HEK293T (cell line): ENCODE measurements at regions not wholly inside any gene's neighbourhood (a gene's known extent, or its start where the extent isn't known, plus 50 kb on each side); places are given as distances from the start of the nearest gene placed in this dataset.

Source experiments
- ARNT ChIP-seq: fragments of 450-650 bp; IDR thresholded peaks from 2 replicates; pipeline ENCODE4 v1.6.1; 2017; ENCODE audit warnings: mild to moderate bottlenecking
- BHLHE40 ChIP-seq: fragments of 450-650 bp; IDR thresholded peaks from 2 replicates; pipeline ENCODE4 v1.6.1; 2016; ENCODE audit warnings: mild to moderate bottlenecking, moderate library complexity, borderline replicate concordance
- FOXA1 ChIP-seq: fragments of 450-650 bp; IDR thresholded peaks from 2 replicates; pipeline ENCODE4 v1.6.1; 2016; ENCODE audit warnings: mild to moderate bottlenecking
- FOXK2 ChIP-seq: fragments of 450-650 bp; IDR thresholded peaks from 2 replicates; pipeline ENCODE4 v1.6.1; 2016; ENCODE audit warnings: mild to moderate bottlenecking
- FOXM1 ChIP-seq: fragments of 450-650 bp; IDR thresholded peaks from 2 replicates; pipeline ENCODE4 v1.6.1; 2017; ENCODE audit warnings: mild to moderate bottlenecking, borderline replicate concordance
- LEF1 ChIP-seq: fragments of 450-650 bp; IDR thresholded peaks from 2 replicates; pipeline ENCODE4 v1.6.1; 2017; ENCODE audit warnings: mild to moderate bottlenecking, borderline replicate concordance
- NFRKB ChIP-seq: fragments of 450-650 bp; IDR thresholded peaks from 2 replicates; pipeline ENCODE4 v1.6.1; 2016; ENCODE audit warnings: mild to moderate bottlenecking, moderate library complexity
- SP1 ChIP-seq: fragments of 450-650 bp; IDR thresholded peaks from 2 replicates; pipeline ENCODE4 v1.6.1; 2017
- SUZ12 ChIP-seq: fragments of 450-650 bp; IDR thresholded peaks from 2 replicates; pipeline ENCODE4 v1.6.1; 2016; ENCODE audit warnings: mild to moderate bottlenecking
- TARDBP ChIP-seq: fragments of 450-650 bp; IDR thresholded peaks from 2 replicates; pipeline ENCODE4 v1.6.1; 2016

DNA sequence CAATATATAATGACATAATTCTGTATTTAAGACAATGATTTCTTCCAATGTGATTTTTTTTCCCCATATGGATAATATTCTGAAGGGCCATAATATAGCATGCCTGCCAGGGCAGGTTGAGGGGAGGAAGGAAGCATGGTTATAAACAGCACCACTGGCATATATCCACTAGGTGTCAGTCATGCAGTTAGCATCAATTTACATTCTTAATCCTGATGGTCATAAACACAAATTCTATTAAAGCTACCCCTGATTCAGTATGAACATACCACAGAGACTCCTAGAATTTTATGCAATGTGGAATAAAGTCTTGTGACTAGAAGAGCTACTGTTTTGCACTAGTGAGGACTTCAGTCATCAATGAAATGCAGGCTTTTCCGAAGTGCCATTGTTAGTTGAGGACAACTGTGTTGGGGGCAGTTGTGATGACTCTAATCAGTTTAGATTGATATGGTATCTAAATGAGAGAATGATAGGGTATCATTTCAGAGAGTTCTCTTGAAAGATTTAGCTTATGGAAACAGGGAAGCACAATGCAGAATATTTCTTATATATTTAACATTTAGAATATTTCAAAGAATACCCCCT lies 342.7 kb upstream of the NR5A2 start:
- TF ChIP-seq LEF1 (no peak), NFRKB (no peak), FOXM1 (no peak), FOXA1 (no peak), FOXK2 (no peak), ARNT (no peak), BHLHE40 (no peak), SUZ12 (no peak), SP1 (no peak), TARDBP (no peak)
